Effector memory CD4-positive, alpha-beta T cell (primary cell): ENCODE measurements at regions not wholly inside any gene's neighbourhood (a gene's known extent, or its start where the extent isn't known, plus 50 kb on each side); places are given as distances from the start of the nearest gene placed in this dataset.

ENCODE experiments used
- DNase-seq, 3 donors: peaks; one replicate each; pipeline ENCODE4 v3.0.0-alpha.2; 2020
- H3K27ac ChIP-seq: 2 replicates; pipeline ENCODE4 v1.7.0; 2013; ENCODE audit warnings: mild to moderate bottlenecking, low read length, moderate library complexity; ENCODE audit not compliant: insufficient read depth, poor library complexity, severe bottlenecking
- H3K27me3 ChIP-seq: replicated peaks from 2 replicates; pipeline ENCODE4 v1.7.0; 2013; ENCODE audit warnings: mild to moderate bottlenecking, low read length; ENCODE audit not compliant: insufficient read depth, control insufficient read depth, poor library complexity, severe bottlenecking
- H3K36me3 ChIP-seq: 2 replicates; pipeline ENCODE4 v1.7.0; 2013; ENCODE audit warnings: mild to moderate bottlenecking, low read length, moderate library complexity; ENCODE audit not compliant: control insufficient read depth, insufficient read depth
- H3K4me1 ChIP-seq: 2 replicates; pipeline ENCODE4 v1.7.0; 2013; ENCODE audit warnings: low read length, mild to moderate bottlenecking; ENCODE audit not compliant: control insufficient read depth, insufficient read depth, poor library complexity, severe bottlenecking
- H3K4me3 ChIP-seq: 2 replicates; pipeline ENCODE4 v1.7.0; 2013; ENCODE audit warnings: low read length, low read depth, mild to moderate bottlenecking; ENCODE audit not compliant: insufficient read depth, poor library complexity, severe bottlenecking
- H3K9me3 ChIP-seq: 2 replicates; pipeline ENCODE4 v1.7.0; 2013; ENCODE audit warnings: mild to moderate bottlenecking, low read length, moderate library complexity; ENCODE audit not compliant: control insufficient read depth

- no peak for DNase-seq
- Histone ChIP-seq H3K27ac (no peak overlapping the region), H3K4me1 (no peaks in the 10 kb centered on the region), H3K9me3 (no peaks in the 10 kb centered on the region), H3K36me3 (no peaks in the 10 kb centered on the region), H3K4me3 (no peak overlapping the region), H3K27me3 (no peaks in the 10 kb centered on the region)
Measured at GRCh38 chr15:26477044-26477443, 295.8 kb downstream of the GABRB3 start.

- H3K9me3 ChIP-seq: no peaks in the 10 kb centered on the region
- no peaks in the 10 kb centered on the region for H3K27me3 ChIP-seq
- H3K4me3 ChIP-seq: no peak overlapping the region
- no peak overlapping the region for H3K27ac ChIP-seq
- H3K36me3 ChIP-seq: no peaks in the 10 kb centered on the region
- DNase-seq: no peak
- H3K4me1 ChIP-seq: no peaks in the 10 kb centered on the region
Measured at GRCh38 chr15:26475554-26475953, 297.3 kb downstream of the GABRB3 start.

GRCh38 chr15:26472661-26473060, 300.2 kb downstream of the GABRB3 start:
- no peak for DNase-seq
- H3K9me3 ChIP-seq: no peaks in the 10 kb centered on the region
- H3K4me1 ChIP-seq: no peaks in the 10 kb centered on the region
- no peaks in the 10 kb centered on the region for H3K27me3 ChIP-seq
- no peaks in the 10 kb centered on the region for H3K36me3 ChIP-seq
- H3K27ac ChIP-seq: no peak overlapping the region
- H3K4me3 ChIP-seq: no peak overlapping the region

GRCh38 chr15:26461847-26462608, 310.8 kb downstream of the GABRB3 start:
- no peak for DNase-seq
- no peaks in the 10 kb centered on the region for H3K4me1 ChIP-seq
- H3K27ac ChIP-seq: no peak overlapping the region
- no peaks in the 10 kb centered on the region for H3K36me3 ChIP-seq
- H3K4me3 ChIP-seq: no peak overlapping the region
- peaks cover 5% of the 10 kb centered on the region for H3K9me3 ChIP-seq
- no peaks in the 10 kb centered on the region for H3K27me3 ChIP-seq

GRCh38 chr15:26460165-26460564, 312.7 kb downstream of the GABRB3 start:
- Histone ChIP-seq H3K36me3 (no peaks in the 10 kb centered on the region), H3K27me3 (no peaks in the 10 kb centered on the region), H3K9me3 (peaks cover 5% of the 10 kb centered on the region), H3K4me3 (no peak overlapping the region), H3K27ac (no peak overlapping the region), H3K4me1 (no peaks in the 10 kb centered on the region)
- DNase-seq: no peak

- H3K4me3 ChIP-seq: no peak overlapping the region
- no peak overlapping the region for H3K27ac ChIP-seq
- no peaks in the 10 kb centered on the region for H3K36me3 ChIP-seq
- DNase-seq: no peak
- H3K9me3 ChIP-seq: peaks cover 3% of the 10 kb centered on the region
- no peaks in the 10 kb centered on the region for H3K4me1 ChIP-seq
- no peaks in the 10 kb centered on the region for H3K27me3 ChIP-seq
Measured at GRCh38 chr15:26455828-26456227, 317.0 kb downstream of the GABRB3 start.

- Histone ChIP-seq H3K4me1 (no peaks in the 10 kb centered on the region), H3K27me3 (no peaks in the 10 kb centered on the region), H3K9me3 (peaks cover 3% of the 10 kb centered on the region), H3K27ac (no peak overlapping the region), H3K4me3 (no peak overlapping the region), H3K36me3 (no peaks in the 10 kb centered on the region)
- no peak for DNase-seq
Measured at GRCh38 chr15:26453914-26454313, 319.0 kb downstream of the GABRB3 start.

GRCh38 chr15:26451995-26452394, 320.9 kb downstream of the GABRB3 start:
- no peak overlapping the region for H3K27ac ChIP-seq
- H3K9me3 ChIP-seq: peaks cover 3% of the 10 kb centered on the region
- DNase-seq: no peak

GRCh38 chr15:26449291-26449690, 323.6 kb downstream of the GABRB3 start:
- Histone ChIP-seq H3K4me1 (no peaks in the 10 kb centered on the region), H3K27me3 (no peaks in the 10 kb centered on the region), H3K27ac (no peak overlapping the region), H3K36me3 (no peaks in the 10 kb centered on the region), H3K9me3 (peaks cover 3% of the 10 kb centered on the region), H3K4me3 (no peak overlapping the region)
- DNase-seq: no peak

More at GRCh38 chr15:26451995-26452394, 320.9 kb downstream of the GABRB3 start:
- H3K36me3 ChIP-seq: no peaks in the 10 kb centered on the region
- H3K4me1 ChIP-seq: no peaks in the 10 kb centered on the region
- no peaks in the 10 kb centered on the region for H3K27me3 ChIP-seq
- H3K4me3 ChIP-seq: no peak overlapping the region

GRCh38 chr15:26443321-26443720, 329.5 kb downstream of the GABRB3 start:
- no peak for DNase-seq
- Histone ChIP-seq H3K4me3 (no peak overlapping the region), H3K9me3 (no peaks in the 10 kb centered on the region), H3K27ac (no peak overlapping the region), H3K36me3 (no peaks in the 10 kb centered on the region), H3K27me3 (no peaks in the 10 kb centered on the region), H3K4me1 (no peaks in the 10 kb centered on the region)
